ENCODE measurements at regions not wholly inside any gene's neighbourhood (a gene's known extent, or its start where the extent isn't known, plus 50 kb on each side); places are given as distances from the start of the nearest gene placed in this dataset.

- DNase-seq (ENCODE audit: low read depth) = no peak
- Histone ChIP-seq H3K4me1 (ENCODE audit: control insufficient read depth, insufficient read depth, low read length) (no peaks in the 10 kb centered on the region), H3K36me3 (ENCODE audit: control insufficient read depth, insufficient read depth, low read length, severe bottlenecking) (no peaks in the 10 kb centered on the region), H3K9me3 (ENCODE audit: control insufficient read depth, low read length) (peaks cover 3% of the 10 kb centered on the region), H3K27me3 (replicated peaks; ENCODE audit: control insufficient read depth, insufficient read depth, low read length) (no peaks in the 10 kb centered on the region), H3K9ac (ENCODE audit: low read length) (no peak overlapping the region), H3K4me3 (ENCODE audit: low read length) (no peak overlapping the region)
Measured at GRCh38 chr2:23107327-23107941, 277.5 kb upstream of the KLHL29 start.

DNA sequence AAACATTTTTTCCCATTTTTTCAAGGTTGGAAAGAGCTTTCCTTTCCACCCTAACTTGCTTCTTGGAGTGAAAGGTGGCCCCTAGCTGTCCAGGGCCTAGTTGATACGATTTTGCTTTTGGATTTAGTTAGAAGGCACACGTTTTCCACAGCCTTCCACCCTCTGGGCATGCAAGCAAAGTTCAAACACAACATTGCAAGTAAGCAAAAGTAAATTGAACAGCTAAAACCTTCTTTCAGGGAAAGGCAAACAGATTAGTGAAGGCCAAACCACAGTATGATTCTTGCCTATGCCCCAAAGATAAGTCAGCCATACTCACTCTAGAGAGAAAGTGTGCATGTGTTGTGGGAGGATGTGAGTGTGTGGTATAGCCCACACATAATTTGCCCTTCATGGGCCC lies 273.7 kb upstream of the KLHL29 start:
- Histone ChIP-seq H3K9me3 (ENCODE audit: control insufficient read depth, low read length) (peaks cover 3% of the 10 kb centered on the region), H3K9ac (ENCODE audit: low read length) (no peak overlapping the region), H3K36me3 (ENCODE audit: control insufficient read depth, insufficient read depth, low read length, severe bottlenecking) (no peaks in the 10 kb centered on the region), H3K4me3 (ENCODE audit: low read length) (no peak overlapping the region), H3K27me3 (replicated peaks; ENCODE audit: control insufficient read depth, insufficient read depth, low read length) (no peaks in the 10 kb centered on the region), H3K4me1 (ENCODE audit: control insufficient read depth, insufficient read depth, low read length) (no peaks in the 10 kb centered on the region)
- DNase-seq (ENCODE audit: low read depth) = no peak

DNA sequence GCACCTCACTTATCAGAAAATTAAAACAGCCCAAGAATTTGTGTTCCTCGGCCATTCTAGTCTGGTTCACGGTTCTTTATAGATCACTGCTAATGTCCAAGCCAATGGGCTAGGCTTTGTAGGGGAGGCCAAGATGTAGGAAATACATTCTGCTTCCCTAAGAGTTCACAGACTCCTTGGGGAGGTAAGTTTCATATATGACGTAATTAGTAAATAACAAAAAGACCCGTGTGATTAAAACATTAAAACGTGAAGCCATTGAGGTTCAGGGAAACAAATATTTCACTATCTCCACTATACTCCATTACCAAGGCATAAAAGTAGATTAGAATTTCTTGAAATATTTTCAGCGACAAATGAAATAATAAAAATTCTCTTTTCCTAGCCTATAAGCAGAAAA lies 272.5 kb upstream of the KLHL29 start:
- Histone ChIP-seq H3K27me3 (replicated peaks; ENCODE audit: control insufficient read depth, insufficient read depth, low read length) (no peaks in the 10 kb centered on the region), H3K4me1 (ENCODE audit: control insufficient read depth, insufficient read depth, low read length) (no peaks in the 10 kb centered on the region), H3K9ac (ENCODE audit: low read length) (no peak overlapping the region), H3K9me3 (ENCODE audit: control insufficient read depth, low read length) (peaks cover 3% of the 10 kb centered on the region), H3K4me3 (ENCODE audit: low read length) (no peak overlapping the region), H3K36me3 (ENCODE audit: control insufficient read depth, insufficient read depth, low read length, severe bottlenecking) (no peaks in the 10 kb centered on the region)
- no peak for DNase-seq (ENCODE audit: low read depth)

DNA sequence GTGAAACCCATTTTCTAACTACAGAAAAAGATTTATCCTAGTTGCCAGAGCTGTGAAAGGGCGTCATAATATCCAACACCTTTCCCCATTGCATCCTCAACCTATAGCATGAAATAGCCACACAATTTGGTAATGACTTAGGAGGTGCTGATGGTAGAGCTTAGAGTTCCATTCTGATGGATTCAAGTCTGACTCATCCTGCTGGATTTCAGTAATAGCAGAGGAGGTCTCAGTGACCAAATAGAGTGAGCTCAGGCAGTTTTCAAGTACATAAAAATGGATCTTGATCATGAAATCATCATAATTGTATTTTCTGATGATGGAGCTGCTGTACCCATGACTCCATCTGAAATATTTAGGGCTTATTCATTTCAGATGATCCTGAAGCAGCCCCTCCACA lies 270.7 kb upstream of the KLHL29 start:
- Histone ChIP-seq H3K4me1 (ENCODE audit: control insufficient read depth, insufficient read depth, low read length) (no peaks in the 10 kb centered on the region), H3K27me3 (replicated peaks; ENCODE audit: control insufficient read depth, insufficient read depth, low read length) (no peaks in the 10 kb centered on the region), H3K4me3 (ENCODE audit: low read length) (no peak overlapping the region), H3K9me3 (ENCODE audit: control insufficient read depth, low read length) (peaks cover 3% of the 10 kb centered on the region), H3K36me3 (ENCODE audit: control insufficient read depth, insufficient read depth, low read length, severe bottlenecking) (no peaks in the 10 kb centered on the region), H3K9ac (ENCODE audit: low read length) (no peak overlapping the region)
- no peak for DNase-seq (ENCODE audit: low read depth)

DNA sequence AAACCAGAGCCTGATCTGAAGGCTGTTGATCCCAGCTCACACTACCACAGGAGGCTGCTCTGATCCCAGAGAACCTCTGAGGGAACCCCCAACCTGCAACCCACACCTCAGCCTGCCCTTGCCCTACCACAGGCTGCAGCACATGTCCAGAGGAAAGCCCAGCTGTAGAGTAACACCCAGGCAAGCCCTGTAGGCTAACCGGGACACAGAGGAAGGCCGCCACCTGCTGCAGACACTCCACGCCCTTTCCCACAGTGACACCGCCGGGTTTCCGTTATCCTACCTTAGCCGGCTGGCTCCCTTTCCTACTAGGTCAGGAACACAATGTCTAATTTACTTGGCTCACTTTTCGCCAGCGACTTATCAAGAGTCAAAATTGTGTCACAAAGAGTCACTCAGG lies 266.7 kb upstream of the KLHL29 start:
- no peak for DNase-seq (ENCODE audit: low read depth)
- Histone ChIP-seq H3K27me3 (replicated peaks; ENCODE audit: control insufficient read depth, insufficient read depth, low read length) (no peaks in the 10 kb centered on the region), H3K36me3 (ENCODE audit: control insufficient read depth, insufficient read depth, low read length, severe bottlenecking) (no peaks in the 10 kb centered on the region), H3K4me1 (ENCODE audit: control insufficient read depth, insufficient read depth, low read length) (no peaks in the 10 kb centered on the region), H3K4me3 (ENCODE audit: low read length) (no peak overlapping the region), H3K9me3 (ENCODE audit: control insufficient read depth, low read length) (no peaks in the 10 kb centered on the region), H3K9ac (ENCODE audit: low read length) (no peak overlapping the region)

DNA sequence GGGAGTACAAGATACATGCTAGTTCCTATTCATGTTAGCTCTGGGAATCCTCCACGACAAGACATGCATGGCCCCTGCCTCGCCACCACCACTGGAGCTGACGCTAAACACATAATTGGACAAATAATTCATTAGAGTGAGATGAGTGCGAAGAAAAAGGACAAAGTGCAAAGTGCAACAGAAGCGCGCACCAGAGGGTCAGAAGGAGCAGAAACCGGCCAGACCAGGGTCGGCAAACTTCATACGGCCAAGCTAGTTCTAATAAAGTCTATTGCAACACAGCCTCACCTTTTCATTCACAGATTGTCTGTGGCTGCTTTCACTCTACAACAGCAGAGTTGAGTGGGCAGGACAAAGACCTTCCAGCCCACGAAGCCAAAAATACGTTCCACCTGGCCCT lies 266.1 kb upstream of the KLHL29 start:
- H3K4me1 ChIP-seq (ENCODE audit: control insufficient read depth, insufficient read depth, low read length) = no peaks in the 10 kb centered on the region
- no peak for DNase-seq (ENCODE audit: low read depth)
- no peak overlapping the region for H3K9ac ChIP-seq (ENCODE audit: low read length)
- H3K9me3 ChIP-seq (ENCODE audit: control insufficient read depth, low read length) = no peaks in the 10 kb centered on the region
- no peaks in the 10 kb centered on the region for H3K27me3 ChIP-seq (replicated peaks; ENCODE audit: control insufficient read depth, insufficient read depth, low read length)
- H3K4me3 ChIP-seq (ENCODE audit: low read length) = no peak overlapping the region
- H3K36me3 ChIP-seq (ENCODE audit: control insufficient read depth, insufficient read depth, low read length, severe bottlenecking) = no peaks in the 10 kb centered on the region

DNA sequence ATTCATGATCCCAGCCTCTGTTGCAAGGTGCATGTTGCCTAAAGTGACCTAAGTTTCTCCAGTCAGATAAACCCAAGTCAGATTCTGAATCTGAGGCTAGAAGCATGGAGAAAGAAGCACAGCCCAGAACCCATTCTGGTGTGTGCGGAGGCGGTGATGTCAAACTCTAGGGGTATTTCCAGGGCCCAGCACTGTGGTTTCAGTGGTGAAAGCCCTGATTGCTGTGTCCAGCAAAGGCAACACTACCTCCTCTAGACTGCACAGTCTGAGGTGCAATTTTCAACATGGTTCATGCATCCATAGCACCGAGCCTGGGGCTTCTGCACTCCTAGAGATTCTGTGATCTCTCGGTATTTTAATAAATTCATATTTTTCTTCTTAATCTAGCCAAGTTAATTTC lies 264.8 kb upstream of the KLHL29 start:
- Histone ChIP-seq H3K36me3 (ENCODE audit: control insufficient read depth, insufficient read depth, low read length, severe bottlenecking) (no peaks in the 10 kb centered on the region), H3K4me3 (ENCODE audit: low read length) (no peak overlapping the region), H3K9me3 (ENCODE audit: control insufficient read depth, low read length) (no peaks in the 10 kb centered on the region), H3K9ac (ENCODE audit: low read length) (no peak overlapping the region), H3K27me3 (replicated peaks; ENCODE audit: control insufficient read depth, insufficient read depth, low read length) (peaks cover 5% of the 10 kb centered on the region), H3K4me1 (ENCODE audit: control insufficient read depth, insufficient read depth, low read length) (no peaks in the 10 kb centered on the region)
- DNase-seq (ENCODE audit: low read depth) = no peak

GRCh38 chr2:23121968-23122648 lies 262.9 kb upstream of the KLHL29 start:
- Histone ChIP-seq H3K9ac (ENCODE audit: low read length) (no peak overlapping the region), H3K9me3 (ENCODE audit: control insufficient read depth, low read length) (no peaks in the 10 kb centered on the region), H3K4me1 (ENCODE audit: control insufficient read depth, insufficient read depth, low read length) (no peaks in the 10 kb centered on the region), H3K4me3 (ENCODE audit: low read length) (no peak overlapping the region), H3K27me3 (replicated peaks; ENCODE audit: control insufficient read depth, insufficient read depth, low read length) (peaks cover 5% of the 10 kb centered on the region), H3K36me3 (ENCODE audit: control insufficient read depth, insufficient read depth, low read length, severe bottlenecking) (no peaks in the 10 kb centered on the region)
- DNase-seq (ENCODE audit: low read depth) = no peak

DNA sequence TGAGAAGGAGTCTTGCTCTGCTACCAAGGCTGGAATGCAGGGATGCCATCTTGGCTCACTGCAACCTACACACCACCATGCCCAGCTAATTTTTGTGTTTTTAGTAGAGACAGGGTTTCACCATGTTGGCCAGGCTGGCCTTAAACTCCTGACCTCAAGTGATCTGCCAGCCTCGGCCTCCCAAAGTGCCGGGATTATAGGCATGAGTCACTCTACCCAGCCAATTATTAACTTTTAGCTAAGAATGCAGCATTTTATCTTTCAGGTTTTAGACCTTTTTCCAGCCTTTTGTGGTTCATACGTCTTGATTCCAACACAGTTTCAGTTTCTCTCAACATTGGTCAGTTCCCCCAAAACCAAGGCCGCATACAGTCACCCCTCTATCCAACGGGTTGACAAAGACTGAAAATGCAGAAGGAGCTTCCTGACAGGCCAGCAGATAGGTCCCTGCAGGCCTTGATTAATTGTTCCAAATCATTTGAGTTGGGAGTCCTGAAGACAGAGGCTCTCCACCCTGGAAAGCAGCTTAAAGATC lies 262.2 kb upstream of the KLHL29 start:
- Histone ChIP-seq H3K4me1 (ENCODE audit: control insufficient read depth, insufficient read depth, low read length) (no peaks in the 10 kb centered on the region), H3K4me3 (ENCODE audit: low read length) (no peak overlapping the region), H3K36me3 (ENCODE audit: control insufficient read depth, insufficient read depth, low read length, severe bottlenecking) (no peaks in the 10 kb centered on the region), H3K27me3 (replicated peaks; ENCODE audit: control insufficient read depth, insufficient read depth, low read length) (peaks cover 5% of the 10 kb centered on the region), H3K9ac (ENCODE audit: low read length) (no peak overlapping the region), H3K9me3 (ENCODE audit: control insufficient read depth, low read length) (no peaks in the 10 kb centered on the region)
- no peak for DNase-seq (ENCODE audit: low read depth)

DNA sequence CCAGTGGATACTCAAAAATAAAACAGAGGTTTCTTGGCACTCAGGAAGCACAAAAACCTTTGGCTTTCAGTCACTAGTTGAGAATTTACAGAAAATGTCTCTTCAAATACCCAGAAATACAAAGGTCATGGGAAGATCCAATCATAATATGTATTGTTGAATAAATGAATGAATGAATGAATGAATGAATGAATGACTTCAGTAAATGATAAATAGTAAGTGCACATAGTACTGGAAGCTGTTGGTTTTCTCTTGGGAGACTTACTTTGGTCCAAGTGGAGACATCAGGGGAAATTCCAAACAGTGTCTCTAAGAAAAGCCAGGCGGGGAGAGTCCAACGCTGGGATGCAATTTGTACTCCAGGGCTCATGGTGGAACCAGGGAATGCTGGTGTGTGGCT lies 261.3 kb upstream of the KLHL29 start:
- H3K9me3 ChIP-seq (ENCODE audit: control insufficient read depth, low read length) = peaks cover 2% of the 10 kb centered on the region
- no peak overlapping the region for H3K9ac ChIP-seq (ENCODE audit: low read length)
- H3K27me3 ChIP-seq (replicated peaks; ENCODE audit: control insufficient read depth, insufficient read depth, low read length) = peaks cover 10% of the 10 kb centered on the region
- no peak for DNase-seq (ENCODE audit: low read depth)
- H3K4me1 ChIP-seq (ENCODE audit: control insufficient read depth, insufficient read depth, low read length) = no peaks in the 10 kb centered on the region
- H3K4me3 ChIP-seq (ENCODE audit: low read length) = no peak overlapping the region
- no peaks in the 10 kb centered on the region for H3K36me3 ChIP-seq (ENCODE audit: control insufficient read depth, insufficient read depth, low read length, severe bottlenecking)

- Histone ChIP-seq H3K9me3 (ENCODE audit: control insufficient read depth, low read length) (peaks cover 4% of the 10 kb centered on the region), H3K4me1 (ENCODE audit: control insufficient read depth, insufficient read depth, low read length) (no peaks in the 10 kb centered on the region), H3K36me3 (ENCODE audit: control insufficient read depth, insufficient read depth, low read length, severe bottlenecking) (no peaks in the 10 kb centered on the region), H3K4me3 (ENCODE audit: low read length) (no peak overlapping the region), H3K27me3 (replicated peaks; ENCODE audit: control insufficient read depth, insufficient read depth, low read length) (peaks cover 10% of the 10 kb centered on the region), H3K9ac (ENCODE audit: low read length) (no peak overlapping the region)
- no peak for DNase-seq (ENCODE audit: low read depth)
Measured at GRCh38 chr2:23124214-23124750, 260.7 kb upstream of the KLHL29 start.
